MCF 10A (cell line): ENCODE measurements at regions not wholly inside any gene's neighbourhood (a gene's known extent, or its start where the extent isn't known, plus 50 kb on each side); places are given as distances from the start of the nearest gene placed in this dataset.

ENCODE experiments used
- BruUV-seq: library from RNA; stranded (reverse); fragments of 400-500 nt; replicated peaks from 2 replicates; lab custom pipeline; 2021; lab: Mats Ljungman, UMichigan
- CTCF ChIA-PET: fragments of 300-600 bp; sonication (Branson Sonifier 250); formaldehyde crosslinking; extraction: SDS; loops from one replicate; lab custom pipeline; 2021; ENCODE audit warnings: antibody characterized with exemption, inconsistent platforms; lab: Yijun Ruan, JAX
- POLR2A ChIA-PET: fragments of 300-600, 350-650 bp; sonication (Branson Sonifier 250); formaldehyde crosslinking; extraction: SDS; loops from one replicate; lab custom pipeline; 2020; ENCODE audit warnings: antibody characterized with exemption, inconsistent platforms; lab: Yijun Ruan, JAX
- DNase-seq: peaks from one replicate; pipeline ENCODE4 v3.0.0-alpha.2; 2018; ENCODE audit not compliant: unreplicated experiment
- H3K27ac Mint-ChIP-seq: one replicate; pipeline ENCODE4 v1.8.0; 2022; ENCODE audit warnings: mild to moderate bottlenecking, low read depth, mixed read lengths; ENCODE audit not compliant: unreplicated experiment
- H3K27me3 Mint-ChIP-seq: one replicate; pipeline ENCODE4 v1.8.0; 2022; ENCODE audit warnings: mixed read lengths; ENCODE audit not compliant: insufficient read depth, unreplicated experiment
- H3K36me3 Mint-ChIP-seq: one replicate; pipeline ENCODE4 v1.8.0; 2022; ENCODE audit warnings: mild to moderate bottlenecking, moderate library complexity, mixed read lengths; ENCODE audit not compliant: insufficient read depth, unreplicated experiment
- H3K4me1 Mint-ChIP-seq: one replicate; pipeline ENCODE4 v1.8.0; 2022; ENCODE audit warnings: mixed read lengths; ENCODE audit not compliant: insufficient read depth, unreplicated experiment
- H3K4me3 Mint-ChIP-seq: one replicate; pipeline ENCODE4 v1.8.0; 2022; ENCODE audit warnings: mild to moderate bottlenecking, moderate library complexity, mixed read lengths; ENCODE audit not compliant: unreplicated experiment
- H3K9me3 Mint-ChIP-seq: one replicate; pipeline ENCODE4 v1.8.0; 2022; ENCODE audit warnings: mixed read lengths; ENCODE audit not compliant: unreplicated experiment
- intact Hi-C: fragments of 100-400 bp; cut with micrococcal nuclease; formaldehyde crosslinking; loops from 2 replicates; pipeline ENCODE4 v1.14.1; 2022
- TF ChIP-seq, protein P1 (sequence below): fragments of 200-600 bp; IDR thresholded peaks from one replicate; pipeline ENCODE4 v1.8.0; 2022; ENCODE audit warnings: antibody characterized with exemption, mild to moderate bottlenecking; ENCODE audit not compliant: unreplicated experiment

DNA sequence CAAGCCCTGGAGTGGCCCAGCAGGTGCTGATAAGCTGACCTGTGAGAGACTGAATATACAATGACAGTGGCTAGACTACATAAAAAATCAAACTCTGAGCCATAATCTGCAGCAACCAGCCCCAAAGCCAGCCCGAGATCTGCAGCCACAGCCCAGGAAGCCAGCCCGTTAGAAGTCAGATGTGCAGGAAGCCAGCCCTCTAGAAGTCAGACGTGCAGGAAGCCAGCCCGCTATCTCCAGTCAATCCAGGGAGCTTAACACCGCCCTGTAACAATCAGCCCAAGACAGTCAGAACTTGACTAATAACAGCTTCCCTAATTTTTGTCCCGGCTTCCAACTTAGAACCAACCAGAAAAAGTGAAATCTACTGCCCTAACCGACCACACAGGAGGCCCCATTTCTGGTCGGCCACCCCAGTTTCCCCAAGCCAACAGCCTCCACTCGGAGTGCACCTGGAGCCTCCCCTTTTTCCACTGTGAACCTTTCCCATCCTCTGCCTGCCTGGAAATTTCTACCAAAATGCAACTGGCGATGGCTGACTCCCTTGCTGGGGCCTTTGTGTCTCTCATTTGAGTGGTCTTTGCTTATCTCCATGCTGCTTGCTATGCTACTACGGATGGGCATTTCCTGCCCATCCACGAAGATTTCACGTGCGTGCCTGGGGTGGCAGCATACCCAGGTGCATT lies 769.3 kb downstream of the KCNJ18 start:
- no peaks in the 10 kb centered on the region for H3K4me1 Mint-ChIP-seq
- H3K36me3 Mint-ChIP-seq = no peaks in the 10 kb centered on the region
- no peak overlapping the region for H3K4me3 Mint-ChIP-seq
- DNase-seq = no peak
- POLR2A ChIA-PET = no interaction called here
- H3K9me3 Mint-ChIP-seq = peaks cover 34% of the 10 kb centered on the region
- intact Hi-C loops = no loop called here
- no TSS peak for BruUV-seq
- TF ChIP-seq, protein P1, sequence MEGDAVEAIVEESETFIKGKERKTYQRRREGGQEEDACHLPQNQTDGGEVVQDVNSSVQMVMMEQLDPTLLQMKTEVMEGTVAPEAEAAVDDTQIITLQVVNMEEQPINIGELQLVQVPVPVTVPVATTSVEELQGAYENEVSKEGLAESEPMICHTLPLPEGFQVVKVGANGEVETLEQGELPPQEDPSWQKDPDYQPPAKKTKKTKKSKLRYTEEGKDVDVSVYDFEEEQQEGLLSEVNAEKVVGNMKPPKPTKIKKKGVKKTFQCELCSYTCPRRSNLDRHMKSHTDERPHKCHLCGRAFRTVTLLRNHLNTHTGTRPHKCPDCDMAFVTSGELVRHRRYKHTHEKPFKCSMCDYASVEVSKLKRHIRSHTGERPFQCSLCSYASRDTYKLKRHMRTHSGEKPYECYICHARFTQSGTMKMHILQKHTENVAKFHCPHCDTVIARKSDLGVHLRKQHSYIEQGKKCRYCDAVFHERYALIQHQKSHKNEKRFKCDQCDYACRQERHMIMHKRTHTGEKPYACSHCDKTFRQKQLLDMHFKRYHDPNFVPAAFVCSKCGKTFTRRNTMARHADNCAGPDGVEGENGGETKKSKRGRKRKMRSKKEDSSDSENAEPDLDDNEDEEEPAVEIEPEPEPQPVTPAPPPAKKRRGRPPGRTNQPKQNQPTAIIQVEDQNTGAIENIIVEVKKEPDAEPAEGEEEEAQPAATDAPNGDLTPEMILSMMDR = no peak
- CTCF ChIA-PET = no interaction called here
- no peak overlapping the region for H3K27ac Mint-ChIP-seq
- H3K27me3 Mint-ChIP-seq = no peaks in the 10 kb centered on the region

DNA sequence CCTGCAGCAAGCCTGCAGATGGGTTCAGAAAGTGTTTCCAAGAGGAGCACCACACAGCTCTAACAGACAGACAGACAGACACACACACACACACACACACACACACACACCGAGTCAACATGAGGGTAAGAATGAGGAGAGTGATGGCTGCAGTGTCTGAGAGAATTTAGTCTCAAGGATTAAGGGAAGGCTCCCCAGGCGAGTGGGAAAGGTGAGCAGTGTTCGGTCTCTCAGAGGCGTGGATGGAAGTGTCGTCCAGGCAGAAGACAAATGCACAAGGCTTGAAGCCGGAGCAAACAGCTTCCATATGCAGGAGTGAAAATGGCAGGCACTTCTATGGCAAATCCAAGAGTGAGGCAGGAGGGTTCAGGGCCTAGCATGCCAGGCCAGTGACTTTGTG lies 770.1 kb downstream of the KCNJ18 start:
- DNase-seq = no peak
- no TSS peak for BruUV-seq
- Mint-ChIP-seq H3K4me1 (no peaks in the 10 kb centered on the region), H3K27ac (no peak overlapping the region), H3K36me3 (no peaks in the 10 kb centered on the region), H3K27me3 (no peaks in the 10 kb centered on the region), H3K9me3 (peaks cover 34% of the 10 kb centered on the region), H3K4me3 (no peak overlapping the region)
- TF ChIP-seq, protein P1 = no peak
- ChIA-PET CTCF (no interaction called here), POLR2A (no interaction called here)
- intact Hi-C loops = no loop called here

DNA sequence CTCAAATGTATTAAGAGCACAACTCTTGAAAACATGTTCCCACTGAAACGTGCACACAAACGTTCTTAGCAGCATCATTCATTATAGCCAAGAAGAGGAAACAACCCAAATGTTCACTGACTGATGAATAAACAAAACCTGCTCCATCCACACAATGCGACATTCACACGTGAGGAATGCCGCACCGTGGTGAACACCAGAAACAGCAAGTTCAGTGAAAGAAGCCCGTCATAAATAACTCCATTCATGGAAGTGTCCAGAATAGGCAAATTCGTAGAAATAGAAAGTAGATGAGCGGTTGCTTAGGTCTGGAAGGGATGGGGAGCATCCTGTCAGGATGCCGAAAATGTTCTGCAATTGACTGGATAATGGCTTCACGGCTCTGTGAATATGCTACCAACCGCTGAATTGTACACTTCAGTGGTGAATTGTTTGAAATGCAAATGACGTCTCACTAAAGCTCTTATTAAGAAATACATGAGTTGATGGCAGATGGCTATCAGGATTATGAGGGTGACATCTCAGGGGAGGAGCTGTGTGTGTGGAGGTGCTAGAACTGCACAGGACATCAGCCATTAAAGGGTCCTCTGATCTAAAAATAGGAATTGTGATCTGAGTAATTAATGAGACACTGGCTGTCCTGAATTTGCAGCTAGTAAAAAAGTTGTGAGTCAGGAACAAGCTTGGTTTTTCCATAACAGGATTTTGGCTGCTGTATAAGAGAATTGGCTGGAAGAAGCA lies 771.0 kb downstream of the KCNJ18 start:
- DNase-seq = no peak
- POLR2A ChIA-PET = no interaction called here
- CTCF ChIA-PET = no interaction called here
- Mint-ChIP-seq H3K36me3 (no peaks in the 10 kb centered on the region), H3K27ac (no peak overlapping the region), H3K9me3 (peaks cover 34% of the 10 kb centered on the region), H3K27me3 (no peaks in the 10 kb centered on the region), H3K4me1 (no peaks in the 10 kb centered on the region), H3K4me3 (no peak overlapping the region)
- intact Hi-C loops = no loop called here
- TF ChIP-seq, protein P1 = no peak
- no TSS peak for BruUV-seq

DNA sequence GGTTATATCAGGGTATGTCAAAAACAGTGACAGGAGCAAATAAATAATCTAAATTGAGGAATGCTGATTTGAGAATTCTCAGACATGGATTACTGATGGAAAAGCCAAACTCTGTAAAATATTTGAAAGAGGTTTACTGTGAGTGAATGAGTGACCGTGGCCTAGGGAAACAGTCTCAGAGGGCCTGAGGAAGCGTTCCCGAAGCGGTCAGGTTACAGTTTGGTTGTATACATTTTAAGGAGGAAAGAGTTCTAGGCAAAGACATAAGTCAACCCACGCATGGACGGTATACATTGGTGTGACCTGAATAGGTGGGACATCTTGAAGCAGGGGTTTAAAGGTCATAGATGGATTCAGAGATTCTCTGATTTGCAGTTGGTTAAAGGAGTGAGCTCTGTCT lies 771.7 kb downstream of the KCNJ18 start:
- intact Hi-C loops = no loop called here
- Mint-ChIP-seq H3K36me3 (no peaks in the 10 kb centered on the region), H3K27me3 (no peaks in the 10 kb centered on the region), H3K9me3 (peaks cover 38% of the 10 kb centered on the region), H3K4me3 (no peak overlapping the region), H3K4me1 (no peaks in the 10 kb centered on the region), H3K27ac (no peak overlapping the region)
- DNase-seq = no peak
- ChIA-PET CTCF (no interaction called here), POLR2A (no interaction called here)
- TF ChIP-seq, protein P1 = no peak
- no TSS peak for BruUV-seq
